ENCODE measurements at regions not wholly inside any gene's neighbourhood (a gene's known extent, or its start where the extent isn't known, plus 50 kb on each side); places are given as distances from the start of the nearest gene placed in this dataset.

DNA sequence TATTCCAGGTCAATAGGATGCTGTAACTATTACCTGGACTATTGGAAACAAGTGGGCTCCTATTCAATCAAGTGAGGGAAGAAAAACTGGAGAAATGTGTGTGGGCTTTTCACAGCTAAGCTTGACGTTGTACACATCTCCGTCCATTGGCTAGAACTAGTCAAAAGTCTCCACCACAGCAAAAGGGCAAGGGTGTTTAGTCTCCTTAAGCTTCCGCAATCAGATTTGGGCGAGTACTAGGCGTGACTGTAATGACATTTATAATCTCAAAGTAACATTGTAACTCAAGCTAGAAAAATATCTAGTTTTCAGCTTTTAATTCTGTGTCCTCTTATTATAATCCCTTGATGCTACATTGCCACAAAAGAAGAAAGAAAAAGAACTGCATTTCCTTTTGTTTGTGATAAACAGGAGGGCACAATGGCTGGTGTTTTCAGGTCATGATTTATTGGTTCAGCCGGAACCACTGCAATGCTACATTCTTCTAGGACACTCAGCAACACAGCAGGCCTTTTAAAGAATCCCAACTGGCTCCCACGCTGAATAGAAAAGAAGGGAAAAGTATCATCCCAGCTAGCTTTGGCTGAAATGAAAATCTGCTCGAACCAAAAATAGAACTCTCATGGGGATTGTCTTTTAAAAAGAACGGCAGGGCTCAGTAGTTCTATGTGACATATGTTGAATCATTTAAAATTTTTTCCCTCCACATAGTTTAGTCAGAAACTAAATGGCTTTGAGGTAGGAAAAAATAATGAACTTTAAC is 387.7 kb downstream of the BTBD3 start:
- DNase-seq, result no peak

- no peak for DNase-seq
Observed at GRCh38 chr20:12306107-12306506, 388.4 kb downstream of the BTBD3 start.

- DNase-seq, result no peak
Observed at GRCh38 chr20:12311094-12311865, 393.6 kb downstream of the BTBD3 start.

- DNase-seq, result no peak
Observed at GRCh38 chr20:12315652-12316051, 398.0 kb downstream of the BTBD3 start.

DNA sequence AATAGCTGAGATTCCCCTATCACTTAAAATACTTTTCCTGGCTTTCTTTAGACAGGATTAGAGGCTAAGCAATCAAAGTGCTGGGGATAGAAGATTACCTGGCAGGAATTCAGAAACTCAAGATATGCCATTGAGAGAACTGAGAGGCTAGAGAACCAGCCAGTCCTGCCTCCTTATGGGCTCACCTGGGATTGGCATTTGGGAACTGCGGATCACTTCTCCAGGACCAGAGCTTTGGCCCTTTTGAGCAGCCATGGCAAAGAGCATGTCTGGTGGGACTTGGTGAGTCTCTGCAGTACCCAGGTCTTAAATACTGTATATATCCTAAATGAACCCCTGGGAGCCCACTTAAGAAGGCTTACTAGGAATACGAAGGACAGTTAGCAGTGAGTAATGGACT is 399.1 kb downstream of the BTBD3 start:
- DNase-seq, result no peak

DNA sequence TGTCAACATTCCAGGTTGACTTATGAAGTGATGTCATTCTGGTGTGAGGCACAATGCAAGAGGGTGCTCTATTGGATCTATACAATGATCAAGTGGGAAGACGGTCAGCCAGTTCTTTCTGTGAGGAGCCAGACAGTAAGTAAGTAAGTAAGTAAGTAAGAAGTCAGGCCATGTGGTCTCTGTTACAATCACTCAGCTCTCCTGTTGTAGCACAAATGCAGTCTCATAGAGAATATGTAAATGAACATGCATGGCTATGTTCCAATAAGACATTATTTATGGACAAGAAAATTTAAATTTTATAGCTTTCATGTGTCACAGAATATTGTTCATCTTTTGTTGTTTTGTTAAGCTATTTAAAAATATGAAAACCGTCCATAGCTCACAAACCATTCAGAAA is 399.7 kb downstream of the BTBD3 start:
- DNase-seq, result no peak

- DNase-seq, result no peak
Observed at GRCh38 chr20:12318043-12318442, 400.4 kb downstream of the BTBD3 start.

DNA sequence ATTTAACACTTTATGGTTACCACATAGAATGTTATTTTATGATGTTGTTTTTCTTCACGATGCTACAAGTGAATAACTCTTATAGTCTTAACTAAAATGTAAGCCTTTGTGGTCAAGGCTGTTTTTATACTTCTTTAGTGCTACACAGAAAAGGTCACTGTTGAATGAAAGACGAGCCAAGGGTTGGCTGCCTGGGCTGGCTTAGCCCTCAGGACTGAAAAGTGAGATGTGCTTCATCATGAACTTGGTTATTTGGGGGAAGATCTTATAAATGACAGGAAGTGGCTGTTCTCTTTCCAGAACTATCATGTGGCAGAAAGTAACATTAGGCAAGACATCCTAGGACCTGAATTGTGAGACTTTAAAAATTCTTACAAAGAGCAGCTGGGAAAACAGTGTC is 404.0 kb downstream of the BTBD3 start:
- no peak for DNase-seq

DNA sequence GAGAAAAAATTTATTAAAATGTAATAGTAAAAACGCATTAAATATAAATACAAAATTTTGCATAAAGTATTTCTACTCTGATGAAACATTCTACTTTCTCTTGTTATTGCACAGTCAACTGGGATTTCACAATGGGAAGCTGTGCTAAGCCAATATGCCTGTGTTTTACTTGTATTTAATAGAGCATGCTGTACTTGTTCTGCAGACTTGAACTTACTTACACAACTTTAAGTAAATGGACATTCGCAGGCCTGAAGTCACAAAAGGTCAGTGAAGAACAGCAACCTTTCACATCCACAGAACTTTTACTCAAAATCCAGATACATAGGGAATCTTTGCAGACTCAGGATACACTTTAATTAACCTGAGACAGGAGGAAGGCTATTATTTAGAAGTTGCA is 409.5 kb downstream of the BTBD3 start:
- DNase-seq, result no peak

DNA sequence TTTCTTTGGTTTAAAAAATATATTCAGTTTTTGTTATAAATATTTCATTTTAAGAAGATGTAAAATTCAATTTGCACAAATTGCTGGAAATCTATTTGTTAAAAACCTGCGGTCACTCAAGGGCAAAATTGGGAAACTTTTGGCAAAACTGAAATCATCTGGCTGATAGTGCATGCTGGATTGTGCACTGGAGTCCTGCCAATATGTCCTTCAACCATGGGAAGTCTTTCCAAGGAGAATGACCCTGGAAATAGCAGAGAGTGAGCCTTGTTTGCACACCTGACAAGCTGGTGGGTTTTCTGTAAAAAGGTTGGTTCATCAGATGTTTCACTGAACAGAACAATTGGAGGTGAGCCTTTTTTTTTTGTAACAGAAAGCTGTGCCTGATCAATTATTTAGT is 413.5 kb downstream of the BTBD3 start:
- no peak for DNase-seq

- DNase-seq, result no peak
Observed at GRCh38 chr20:12337601-12338000, 419.9 kb downstream of the BTBD3 start.

DNA sequence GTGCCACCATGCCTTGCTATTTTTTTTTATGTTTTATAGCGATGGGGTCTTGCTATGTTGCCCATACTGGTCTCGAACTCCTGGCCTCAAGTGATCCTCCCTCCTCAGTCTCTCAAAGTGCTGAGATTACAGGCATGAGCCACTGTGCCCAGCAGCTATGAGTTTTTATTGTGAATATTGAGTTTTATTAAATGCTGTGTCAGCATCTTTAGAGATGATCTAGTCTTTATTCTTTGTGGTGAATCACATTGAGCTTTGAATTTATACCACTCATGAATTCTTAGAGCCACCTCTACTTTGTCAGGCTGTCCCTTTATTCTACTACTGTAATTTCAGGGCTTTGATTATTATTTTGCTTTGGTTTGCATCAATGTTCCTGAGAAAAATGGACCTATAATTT is 428.3 kb downstream of the BTBD3 start:
- DNase-seq, result no peak

- no peak for DNase-seq
Observed at GRCh38 chr20:12353842-12354241, 436.1 kb downstream of the BTBD3 start.

- DNase-seq, result no peak
Observed at GRCh38 chr20:12354725-12355124, 437.0 kb downstream of the BTBD3 start.

GRCh38 chr20:12355185-12355584 is 437.5 kb downstream of the BTBD3 start:
- no peak for DNase-seq

DNA sequence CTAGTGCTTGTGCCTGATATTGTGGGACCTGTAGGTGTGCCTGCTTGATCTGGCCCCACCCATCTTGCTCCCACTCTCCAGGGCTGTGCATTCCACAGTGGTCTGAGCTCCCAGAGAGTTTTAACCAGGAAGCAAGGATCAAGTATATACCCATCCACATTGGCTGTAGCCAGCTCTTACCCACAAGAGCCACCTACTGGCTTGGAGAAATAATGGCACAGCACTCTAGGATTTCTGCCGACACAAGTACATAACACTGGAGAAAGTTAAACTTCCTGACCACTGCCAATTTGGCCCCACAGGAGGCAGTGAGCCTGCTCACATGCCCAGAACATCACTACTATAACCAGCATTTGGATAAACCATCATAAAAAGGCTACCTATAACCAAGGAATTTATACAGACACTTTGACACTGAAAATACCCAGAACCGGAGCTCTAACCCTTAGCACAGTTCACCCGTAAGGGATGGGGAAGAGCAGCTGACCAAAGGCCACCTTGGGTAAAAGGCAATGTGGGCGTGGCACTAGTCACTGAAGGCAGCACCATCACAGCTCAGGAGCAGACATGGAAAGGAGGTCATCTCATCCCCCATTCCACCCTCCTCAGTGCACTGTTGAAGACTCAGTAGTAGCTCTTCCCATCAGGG is 440.4 kb downstream of the BTBD3 start:
- no peak for DNase-seq

GRCh38 chr20:12358655-12359009 is 440.9 kb downstream of the BTBD3 start:
- DNase-seq, result no peak

- no peak for DNase-seq
Observed at GRCh38 chr20:12371990-12372389, 454.3 kb downstream of the BTBD3 start.

DNA sequence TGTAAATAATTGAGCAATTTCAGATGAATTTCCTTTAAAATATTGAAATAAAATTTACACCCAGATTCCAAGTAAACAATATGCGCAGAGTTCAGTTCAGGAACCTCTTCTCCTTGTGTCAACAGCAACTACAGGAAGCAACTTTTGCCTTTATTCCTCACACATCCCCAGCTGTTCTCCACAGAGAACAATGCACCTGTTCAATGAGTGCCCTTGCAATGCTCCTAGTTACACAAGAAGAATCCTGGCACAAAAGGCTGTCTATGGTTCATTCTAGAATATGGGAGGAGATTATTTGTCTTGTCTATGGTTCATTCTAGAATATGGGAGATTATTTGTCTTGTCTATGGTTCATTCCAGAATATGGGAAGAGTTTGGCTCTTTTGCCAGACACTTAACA is 454.9 kb downstream of the BTBD3 start:
- no peak for DNase-seq

DNA sequence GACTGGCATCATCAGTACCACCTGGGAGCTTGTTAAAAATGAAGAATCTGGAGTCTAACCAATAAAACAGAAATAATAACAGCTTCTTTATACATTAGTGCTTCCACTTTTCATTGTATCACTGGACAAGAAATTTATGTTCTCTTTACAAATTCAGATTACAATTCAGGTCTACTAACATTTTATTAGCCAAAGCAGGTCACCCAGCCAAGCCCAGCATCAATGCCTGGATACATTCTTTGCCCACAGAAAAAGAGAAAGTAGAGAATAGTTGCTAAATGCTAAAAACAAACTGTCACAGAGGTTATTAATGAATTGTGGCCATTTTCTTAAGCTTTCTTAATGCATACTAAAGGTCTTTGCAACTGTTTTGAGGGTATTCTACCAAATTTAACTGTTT is 458.3 kb downstream of the BTBD3 start:
- no peak for DNase-seq

DNA sequence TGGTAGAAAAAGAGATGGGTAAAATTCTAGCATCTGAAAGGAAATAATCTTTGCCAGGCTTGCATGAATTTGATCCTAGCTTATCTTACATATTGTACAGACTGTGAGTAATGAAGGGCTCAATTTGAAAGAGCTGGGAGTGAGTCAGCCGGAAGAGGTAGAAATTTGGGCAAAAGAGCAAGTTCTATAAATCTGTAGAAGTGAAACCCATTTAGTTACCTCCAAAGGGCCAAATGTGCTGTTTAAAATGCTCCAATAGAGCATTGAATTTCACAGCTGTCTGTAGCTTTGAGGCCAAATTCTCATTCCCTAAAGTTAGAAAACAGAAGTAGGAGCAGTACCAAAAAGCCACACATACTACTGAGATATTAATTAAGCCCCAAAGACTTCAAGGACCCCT is 466.1 kb downstream of the BTBD3 start:
- DNase-seq, result no peak

GRCh38 chr20:12386821-12387220 is 469.1 kb downstream of the BTBD3 start:
- DNase-seq, result no peak

DNA sequence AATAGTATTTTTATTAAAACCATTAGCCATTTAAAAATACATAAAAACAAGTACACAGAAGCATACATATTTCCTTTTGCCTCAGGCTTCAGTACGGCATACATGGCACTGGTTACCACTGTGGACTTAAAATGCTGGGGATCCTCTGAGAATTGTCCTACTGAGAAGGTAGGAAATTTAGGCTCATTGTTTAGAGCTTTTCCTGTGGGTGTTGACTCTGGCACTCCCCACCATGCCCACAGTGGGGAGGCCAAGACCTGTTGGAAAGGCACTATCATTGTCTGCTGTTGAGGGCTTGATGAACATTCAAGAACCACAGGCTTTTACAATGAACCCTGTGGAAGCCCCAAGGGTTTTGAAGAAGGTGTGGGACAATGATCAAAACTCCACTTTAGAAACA is 473.4 kb downstream of the BTBD3 start:
- no peak for DNase-seq

- no peak for DNase-seq
Observed at GRCh38 chr20:12394786-12395185, 477.1 kb downstream of the BTBD3 start.

Data from T-helper 1 cell (primary cell).